PFSK-1 (cell line): ENCODE measurements at regions not wholly inside any gene's neighbourhood (a gene's known extent, or its start where the extent isn't known, plus 50 kb on each side); places are given as distances from the start of the nearest gene placed in this dataset.

Source experiments
- FOXP2 ChIP-seq: optimal IDR thresholded peaks from 2 replicates; pipeline ENCODE3; 2011; ENCODE audit warnings: borderline replicate concordance, control low read depth, inconsistent platforms; ENCODE audit not compliant: insufficient read depth; ENCODE audit errors: extremely low read length, extremely low read depth
- POLR2AphosphoS5 ChIP-seq: IDR thresholded peaks from 2 replicates; pipeline ENCODE4 v1.6.1; 2012; ENCODE audit warnings: low read depth, mild to moderate bottlenecking, control low read depth, low read length, moderate library complexity
- TAF1 ChIP-seq: IDR thresholded peaks from 2 replicates; pipeline ENCODE4 v1.6.1; 2012; ENCODE audit warnings: low read length, control low read depth, borderline replicate concordance; ENCODE audit not compliant: insufficient read depth

- TF ChIP-seq TAF1 (no peak), POLR2AphosphoS5 (no peak), FOXP2 (no peak)
Measured at GRCh38 chr7:85587785-85588184, 400.9 kb upstream of the SEMA3D start.
